HL-60 (cell line): ENCODE measurements at regions not wholly inside any gene's neighbourhood (a gene's known extent, or its start where the extent isn't known, plus 50 kb on each side); places are given as distances from the start of the nearest gene placed in this dataset.

ENCODE experiments used
- CTCF ChIP-seq: IDR thresholded peaks from one replicate; pipeline ENCODE4 v1.5.1; 2011; ENCODE audit warnings: low read length, control low read depth, inconsistent platforms; ENCODE audit not compliant: insufficient read depth
- POLR2AphosphoS5 ChIP-seq: IDR thresholded peaks from 2 replicates; pipeline ENCODE4 v1.6.1; 2012; ENCODE audit warnings: low read depth

GRCh38 chr9:94164806-94165549 lies 80.7 kb downstream of the PTPDC1 start:
- no peak for TF ChIP-seq POLR2AphosphoS5
- no peak for TF ChIP-seq CTCF
